22Rv1 (cell line): ENCODE measurements at regions not wholly inside any gene's neighbourhood (a gene's known extent, or its start where the extent isn't known, plus 50 kb on each side); places are given as distances from the start of the nearest gene placed in this dataset.

Experiments
- ZFX ChIP-seq: fragments of 450-650 bp; IDR thresholded peaks from 2 replicates; pipeline ENCODE4 v1.6.1; 2017; ENCODE audit warnings: antibody characterized with exemption, borderline replicate concordance
- TF ChIP-seq, protein P1 (sequence below): fragments of 450-650 bp; IDR thresholded peaks from 2 replicates; pipeline ENCODE4 v1.5.1; 2017; ENCODE audit warnings: mild to moderate bottlenecking

DNA sequence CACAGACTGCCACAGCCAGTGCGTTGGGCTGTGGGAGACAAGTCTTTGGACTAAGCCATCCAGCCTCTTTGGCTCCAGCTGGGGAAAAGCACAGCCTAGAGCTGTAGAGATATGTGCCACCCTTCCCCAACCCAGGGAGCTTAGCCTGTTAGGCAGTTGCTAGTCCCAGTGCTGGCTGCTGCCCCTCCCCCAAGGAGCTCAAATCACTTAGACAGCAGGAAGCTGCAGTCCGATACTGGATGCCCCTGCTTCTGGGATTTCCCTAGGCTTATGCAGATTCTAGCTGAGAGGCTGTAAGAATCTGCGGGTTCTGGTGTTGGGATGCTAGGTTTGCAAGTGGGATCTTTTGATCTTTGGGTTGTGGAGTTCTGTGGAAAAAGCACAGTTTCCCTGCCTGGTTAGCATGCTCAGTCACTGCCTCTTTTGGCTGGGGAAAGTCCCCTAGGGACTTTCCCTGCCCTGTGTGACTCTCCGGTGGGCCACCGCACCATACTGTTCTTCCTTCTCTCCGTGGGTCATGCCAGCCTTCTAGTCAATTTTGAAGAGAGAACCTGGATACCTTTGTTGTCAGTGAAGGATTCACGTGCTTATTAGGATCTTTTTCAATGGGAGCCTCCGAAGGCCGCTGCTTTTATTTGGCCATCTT is 792.0 kb downstream of the KCNA4 start:
- TF ChIP-seq, protein P1, sequence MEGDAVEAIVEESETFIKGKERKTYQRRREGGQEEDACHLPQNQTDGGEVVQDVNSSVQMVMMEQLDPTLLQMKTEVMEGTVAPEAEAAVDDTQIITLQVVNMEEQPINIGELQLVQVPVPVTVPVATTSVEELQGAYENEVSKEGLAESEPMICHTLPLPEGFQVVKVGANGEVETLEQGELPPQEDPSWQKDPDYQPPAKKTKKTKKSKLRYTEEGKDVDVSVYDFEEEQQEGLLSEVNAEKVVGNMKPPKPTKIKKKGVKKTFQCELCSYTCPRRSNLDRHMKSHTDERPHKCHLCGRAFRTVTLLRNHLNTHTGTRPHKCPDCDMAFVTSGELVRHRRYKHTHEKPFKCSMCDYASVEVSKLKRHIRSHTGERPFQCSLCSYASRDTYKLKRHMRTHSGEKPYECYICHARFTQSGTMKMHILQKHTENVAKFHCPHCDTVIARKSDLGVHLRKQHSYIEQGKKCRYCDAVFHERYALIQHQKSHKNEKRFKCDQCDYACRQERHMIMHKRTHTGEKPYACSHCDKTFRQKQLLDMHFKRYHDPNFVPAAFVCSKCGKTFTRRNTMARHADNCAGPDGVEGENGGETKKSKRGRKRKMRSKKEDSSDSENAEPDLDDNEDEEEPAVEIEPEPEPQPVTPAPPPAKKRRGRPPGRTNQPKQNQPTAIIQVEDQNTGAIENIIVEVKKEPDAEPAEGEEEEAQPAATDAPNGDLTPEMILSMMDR: no peak
- no peak for TF ChIP-seq ZFX
